DOHH2 (cell line): ENCODE measurements at regions not wholly inside any gene's neighbourhood (a gene's known extent, or its start where the extent isn't known, plus 50 kb on each side); places are given as distances from the start of the nearest gene placed in this dataset.

Experiments used
- H3F3A ChIP-seq: fragments of 200-600 bp; sonication (generic), shearing (Covaris generic); 2 replicates; pipeline ENCODE4 v1.6.0; 2016; ENCODE audit warnings: antibody characterized with exemption, mild to moderate bottlenecking; ENCODE audit not compliant: control insufficient read depth, insufficient read depth
- H3K27ac ChIP-seq: fragments of 200-600 bp; sonication (generic); 2 replicates; pipeline ENCODE4 v1.5.1; 2014; ENCODE audit warnings: low read depth, mild to moderate bottlenecking, low read length, moderate library complexity
- H3K27me3 ChIP-seq: fragments of 200-600 bp; sonication (generic); 2 replicates; pipeline ENCODE4 v1.6.1; 2014; ENCODE audit warnings: mild to moderate bottlenecking, low read length, mixed read lengths; ENCODE audit not compliant: control insufficient read depth
- H3K36me3 ChIP-seq: fragments of 200-600 bp; sonication (generic); 2 replicates; pipeline ENCODE4 v1.6.1; 2014; ENCODE audit warnings: mild to moderate bottlenecking, low read length, moderate library complexity, mixed read lengths; ENCODE audit not compliant: control insufficient read depth
- H3K4me1 ChIP-seq: fragments of 200-600 bp; sonication (generic); 2 replicates; pipeline ENCODE4 v1.6.1; 2014; ENCODE audit warnings: mild to moderate bottlenecking, low read length, mixed read lengths; ENCODE audit not compliant: control insufficient read depth
- H3K4me2 ChIP-seq: fragments of 200-600 bp; sonication (generic); 2 replicates; pipeline ENCODE4 v1.6.0; 2014; ENCODE audit warnings: mild to moderate bottlenecking, low read length, moderate library complexity
- H3K4me3 ChIP-seq: fragments of 200-600 bp; sonication (generic); 2 replicates; pipeline ENCODE4 v1.5.1; 2014; ENCODE audit warnings: mild to moderate bottlenecking, low read length, mixed read lengths
- H3K79me2 ChIP-seq: fragments of 200-600 bp; sonication (generic); 2 replicates; pipeline ENCODE4 v1.6.1; 2014; ENCODE audit warnings: mild to moderate bottlenecking, low read length, mixed read lengths; ENCODE audit not compliant: control insufficient read depth
- H3K9me2 ChIP-seq: fragments of 200-600 bp; sonication (generic); replicated peaks from 2 replicates; pipeline ENCODE4 v1.6.1; 2014; ENCODE audit warnings: mild to moderate bottlenecking, low read length, mixed read lengths; ENCODE audit not compliant: control insufficient read depth
- H3K9me3 ChIP-seq: fragments of 200-600 bp; sonication (generic); 2 replicates; pipeline ENCODE4 v1.6.1; 2014; ENCODE audit warnings: antibody characterized with exemption, low read length, mixed read lengths; ENCODE audit not compliant: control insufficient read depth, insufficient read depth
- H4K20me1 ChIP-seq: fragments of 200-600 bp; sonication (generic); 2 replicates; pipeline ENCODE4 v1.6.0; 2014; ENCODE audit warnings: low read depth, mild to moderate bottlenecking, antibody characterized with exemption, low read length, moderate library complexity; ENCODE audit not compliant: control insufficient read depth, insufficient read depth
- CTCF ChIP-seq: fragments of 200-600 bp; sonication (generic); IDR thresholded peaks from one replicate; pipeline ENCODE4 v1.5.1; 2014; ENCODE audit warnings: antibody characterized with exemption, mild to moderate bottlenecking, low read depth, low read length; ENCODE audit not compliant: poor library complexity, severe bottlenecking
- EZH2phosphoT487 ChIP-seq: fragments of 200-600 bp; sonication (generic); IDR thresholded peaks from 2 replicates; pipeline ENCODE4 v1.6.1; 2017; ENCODE audit warnings: borderline replicate concordance, mild to moderate bottlenecking, antibody characterized with exemption, low read length, moderate library complexity, mixed read lengths

DNA sequence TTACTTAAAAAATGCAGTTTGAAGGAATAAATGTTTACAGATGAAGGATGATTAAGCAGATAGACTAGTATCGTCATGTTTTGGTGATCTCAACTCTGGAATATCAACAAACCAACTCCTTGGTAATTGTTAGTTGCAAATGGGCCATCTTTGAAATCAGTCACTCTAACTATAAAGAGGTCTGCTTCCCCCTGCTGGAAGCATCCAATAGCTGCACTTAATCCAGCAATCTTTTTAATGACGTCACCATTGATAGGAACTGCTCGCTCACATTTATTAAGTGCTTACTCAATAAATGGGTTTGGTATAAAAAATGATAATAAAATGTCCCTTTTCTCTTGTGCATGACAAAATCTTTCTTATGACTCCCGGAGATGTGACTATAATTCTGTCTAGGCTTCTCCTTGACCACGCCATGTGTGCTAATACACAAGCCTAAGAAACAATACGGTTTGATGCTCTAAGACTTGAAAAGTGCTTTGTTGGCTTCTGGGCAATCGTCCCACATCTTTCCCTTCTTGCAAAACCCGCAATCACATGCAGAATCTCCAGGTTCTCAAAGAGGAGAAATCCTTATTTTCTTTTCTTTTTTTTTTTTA, 227.6 kb upstream of the POU1F1 start:
- Histone ChIP-seq H3K4me3 (no peak overlapping the region), H3K9me2 (no peaks in the 10 kb centered on the region), H3K27ac (no peak overlapping the region), H3K9me3 (no peaks in the 10 kb centered on the region), H3F3A (no peaks in the 10 kb centered on the region), H3K4me2 (no peak overlapping the region), H3K79me2 (no peaks in the 10 kb centered on the region), H3K27me3 (no peaks in the 10 kb centered on the region), H3K36me3 (no peaks in the 10 kb centered on the region), H3K4me1 (no peaks in the 10 kb centered on the region), H4K20me1 (no peaks in the 10 kb centered on the region)
- TF ChIP-seq EZH2phosphoT487 (no peak), CTCF (peak; percentile 73)

DNA sequence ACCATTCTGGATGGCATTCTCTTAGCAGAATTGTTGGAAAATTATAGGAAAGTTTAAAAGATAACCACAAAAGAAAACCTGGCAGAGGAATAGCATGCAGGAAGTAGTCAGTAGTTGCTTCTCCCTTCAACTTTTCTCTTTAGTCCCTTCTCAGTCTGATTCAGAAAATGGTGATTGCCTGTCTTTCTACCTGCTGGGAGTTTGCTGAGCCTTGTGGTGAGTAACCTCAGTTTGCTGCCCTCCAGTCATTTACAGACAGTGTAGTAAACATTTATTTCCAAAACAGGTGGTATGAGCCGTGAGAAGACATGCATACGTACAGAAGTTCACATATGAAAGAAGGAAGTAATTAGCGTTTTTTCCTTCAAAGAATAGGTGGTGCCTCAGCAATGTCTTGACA, 224.7 kb upstream of the POU1F1 start:
- H3K4me2 ChIP-seq, result no peak overlapping the region
- H3K9me2 ChIP-seq, result no peaks in the 10 kb centered on the region
- no peaks in the 10 kb centered on the region for H3K4me1 ChIP-seq
- H3F3A ChIP-seq, result no peaks in the 10 kb centered on the region
- H3K9me3 ChIP-seq, result no peaks in the 10 kb centered on the region
- no peaks in the 10 kb centered on the region for H3K27me3 ChIP-seq
- no peaks in the 10 kb centered on the region for H3K79me2 ChIP-seq
- H3K4me3 ChIP-seq, result no peak overlapping the region
- no peaks in the 10 kb centered on the region for H3K36me3 ChIP-seq
- no peak overlapping the region for H3K27ac ChIP-seq
- H4K20me1 ChIP-seq, result no peaks in the 10 kb centered on the region
- no peak for TF ChIP-seq EZH2phosphoT487
- no peak for TF ChIP-seq CTCF

DNA sequence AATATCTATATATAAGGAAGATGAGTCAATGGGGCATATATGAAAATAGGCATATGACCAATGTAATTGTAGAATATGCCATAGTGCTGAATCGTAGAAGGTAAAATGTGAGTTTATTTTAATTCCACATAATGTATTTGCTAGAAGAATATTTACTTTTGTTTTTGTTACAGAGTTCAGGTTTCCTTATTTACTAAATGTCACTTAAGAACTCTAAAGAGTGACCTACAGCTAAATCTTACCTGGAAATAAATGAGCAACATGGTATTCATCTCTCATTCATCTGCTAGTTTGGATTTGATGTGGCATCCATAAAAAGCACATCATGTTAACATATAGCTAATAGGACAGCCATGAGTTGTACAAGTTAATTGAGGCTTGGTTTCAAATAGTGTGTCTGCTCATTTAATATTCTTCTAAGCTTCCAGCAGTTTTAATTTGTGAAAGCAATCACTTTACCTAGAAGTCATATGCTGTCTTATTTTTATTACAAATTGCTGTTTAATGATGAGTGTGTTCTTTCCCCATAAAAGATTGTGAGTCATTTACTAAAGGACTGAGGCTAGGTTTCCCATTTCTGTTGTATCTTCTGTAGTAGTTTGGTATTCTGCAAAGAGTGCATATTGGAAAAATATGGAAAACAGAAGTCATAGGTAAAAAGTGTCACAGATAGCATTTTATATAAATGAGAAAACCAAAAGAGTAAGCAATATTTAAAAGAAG, 222.1 kb upstream of the POU1F1 start:
- Histone ChIP-seq H3K36me3 (no peaks in the 10 kb centered on the region), H3K4me3 (no peak overlapping the region), H3K27me3 (no peaks in the 10 kb centered on the region), H4K20me1 (no peaks in the 10 kb centered on the region), H3K9me3 (no peaks in the 10 kb centered on the region), H3K4me1 (no peaks in the 10 kb centered on the region), H3F3A (no peaks in the 10 kb centered on the region), H3K4me2 (no peak overlapping the region), H3K79me2 (no peaks in the 10 kb centered on the region), H3K9me2 (no peaks in the 10 kb centered on the region), H3K27ac (no peak overlapping the region)
- TF ChIP-seq EZH2phosphoT487 (no peak), CTCF (no peak)
